Gastrocnemius medialis (tissue), 4 donors: ENCODE measurements at regions not wholly inside any gene's neighbourhood (a gene's known extent, or its start where the extent isn't known, plus 50 kb on each side); places are given as distances from the start of the nearest gene placed in this dataset.

Experiments
- CTCF ChIP-seq, 5 experiments: fragments of 450-650 bp in 3 of 5; fragments of 200-600 bp in 2 of 5; sonication (generic) in 2 of 5; IDR thresholded peaks in 4 of 5; conservative IDR thresholded peaks in 1 of 5; 1 replicate in 4 of 5; 2 replicates in 1 of 5; pipeline ENCODE4 v1.5.1; 2016 to 2019; ENCODE audit warnings: antibody characterized with exemption in 5 of 5, mild to moderate bottlenecking in 3 of 5, moderate library complexity in 3 of 5
- POLR2A ChIP-seq, 2 donors: fragments of 450-650 bp; IDR thresholded peaks; one replicate each; pipeline ENCODE4 v1.6.1; 2017; ENCODE audit warnings: antibody characterized with exemption in 2 of 2, mild to moderate bottlenecking in 2 of 2, moderate library complexity in 2 of 2

GRCh38 chr21:39040494-39041110 is 142.6 kb downstream of the PSMG1 start:
- no peak for TF ChIP-seq CTCF (IDR thresholded peaks at IDR 0.05 in 4 of 5, conservative IDR thresholded peaks at IDR 0.05 in 1 of 5)
- no peak for TF ChIP-seq POLR2A (IDR thresholded peaks at IDR 0.05)
